Bronchial epithelial cell (primary cell): ENCODE measurements at regions not wholly inside any gene's neighbourhood (a gene's known extent, or its start where the extent isn't known, plus 50 kb on each side); places are given as distances from the start of the nearest gene placed in this dataset.

ENCODE experiments used
- DNase-seq: peaks from one replicate; pipeline ENCODE4 v3.0.0-alpha.2; 2010; ENCODE audit warnings: low read depth
- FAIRE-seq: peaks from 2 replicates; lab custom pipeline; 2011; peaks lifted over from hg19 to GRCh38; lab: Jason Lieb, UNC
- H3K27me3 ChIP-seq: 2 replicates; pipeline ENCODE4 v1.5.1; 2011; ENCODE audit warnings: low read length; ENCODE audit not compliant: control insufficient read depth, insufficient read depth
- H3K36me3 ChIP-seq: 2 replicates; pipeline ENCODE4 v1.5.1; 2011; ENCODE audit warnings: low read length; ENCODE audit not compliant: control insufficient read depth, insufficient read depth
- H3K4me3 ChIP-seq: 2 replicates; pipeline ENCODE4 v1.5.1; 2011; ENCODE audit warnings: mild to moderate bottlenecking, low read depth, low read length, control low read depth
- TF ChIP-seq, protein P1 (sequence below): IDR thresholded peaks from 2 replicates; pipeline ENCODE4 v1.5.1; 2011; ENCODE audit warnings: mild to moderate bottlenecking, moderate library complexity, low read length, control low read depth, inconsistent platforms; ENCODE audit not compliant: insufficient read depth, severe bottlenecking

GRCh38 chr20:6838181-6838826, 70.8 kb downstream of the BMP2 start:
- DNase-seq (peak; percentile 71), FAIRE-seq (no peak)
- Histone ChIP-seq H3K36me3 (no peaks in the 10 kb centered on the region), H3K27me3 (no peaks in the 10 kb centered on the region), H3K4me3 (no peak overlapping the region)
- TF ChIP-seq, protein P1, sequence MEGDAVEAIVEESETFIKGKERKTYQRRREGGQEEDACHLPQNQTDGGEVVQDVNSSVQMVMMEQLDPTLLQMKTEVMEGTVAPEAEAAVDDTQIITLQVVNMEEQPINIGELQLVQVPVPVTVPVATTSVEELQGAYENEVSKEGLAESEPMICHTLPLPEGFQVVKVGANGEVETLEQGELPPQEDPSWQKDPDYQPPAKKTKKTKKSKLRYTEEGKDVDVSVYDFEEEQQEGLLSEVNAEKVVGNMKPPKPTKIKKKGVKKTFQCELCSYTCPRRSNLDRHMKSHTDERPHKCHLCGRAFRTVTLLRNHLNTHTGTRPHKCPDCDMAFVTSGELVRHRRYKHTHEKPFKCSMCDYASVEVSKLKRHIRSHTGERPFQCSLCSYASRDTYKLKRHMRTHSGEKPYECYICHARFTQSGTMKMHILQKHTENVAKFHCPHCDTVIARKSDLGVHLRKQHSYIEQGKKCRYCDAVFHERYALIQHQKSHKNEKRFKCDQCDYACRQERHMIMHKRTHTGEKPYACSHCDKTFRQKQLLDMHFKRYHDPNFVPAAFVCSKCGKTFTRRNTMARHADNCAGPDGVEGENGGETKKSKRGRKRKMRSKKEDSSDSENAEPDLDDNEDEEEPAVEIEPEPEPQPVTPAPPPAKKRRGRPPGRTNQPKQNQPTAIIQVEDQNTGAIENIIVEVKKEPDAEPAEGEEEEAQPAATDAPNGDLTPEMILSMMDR = no peak

DNA sequence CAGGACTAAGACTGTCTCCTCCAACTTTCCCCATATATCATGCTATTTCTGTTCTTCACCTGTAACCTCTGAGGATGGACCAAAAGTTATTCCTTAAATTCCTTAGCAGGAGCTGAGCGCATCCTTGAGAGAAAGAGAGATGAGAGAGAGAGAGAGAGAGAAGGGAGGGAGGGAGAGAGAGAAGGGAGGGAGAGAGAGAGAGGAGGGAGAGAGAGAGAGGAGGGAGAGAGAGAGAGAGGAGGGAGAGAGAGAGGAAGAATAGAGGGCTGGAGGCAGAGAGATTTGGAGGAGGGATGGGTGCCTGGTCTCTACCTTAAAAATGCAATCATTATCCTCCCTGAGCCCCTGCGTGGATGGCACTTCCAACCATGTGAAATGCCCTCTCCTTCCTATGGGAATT, 73.6 kb downstream of the BMP2 start:
- no peak for DNase-seq
- TF ChIP-seq, protein P1 = no peak
- no peaks in the 10 kb centered on the region for H3K27me3 ChIP-seq
- no peak overlapping the region for H3K4me3 ChIP-seq
- no peak for FAIRE-seq
- H3K36me3 ChIP-seq = no peaks in the 10 kb centered on the region

DNA sequence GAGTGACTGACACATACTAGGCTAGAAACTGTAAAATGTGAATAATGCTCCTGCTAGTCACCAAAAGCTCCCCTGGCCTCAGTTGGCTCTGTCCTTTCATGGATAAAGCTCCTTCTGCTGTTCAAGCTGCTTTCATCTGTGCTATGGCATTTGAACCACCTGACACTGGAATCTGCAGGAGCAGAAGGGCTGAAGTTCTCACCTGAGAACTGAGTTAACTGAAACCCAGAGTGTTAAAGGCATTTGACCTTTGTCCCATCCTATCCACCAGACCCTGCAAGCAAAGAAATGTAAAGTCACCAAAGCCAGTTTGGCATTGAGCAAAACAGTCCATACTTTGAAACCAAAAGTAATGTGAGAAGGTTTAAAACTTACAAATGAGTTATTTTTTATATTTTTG, 77.7 kb downstream of the BMP2 start:
- Histone ChIP-seq H3K27me3 (no peaks in the 10 kb centered on the region), H3K36me3 (no peaks in the 10 kb centered on the region), H3K4me3 (no peak overlapping the region)
- FAIRE-seq (no peak), DNase-seq (no peak)
- TF ChIP-seq, protein P1 = no peak

GRCh38 chr20:6848041-6848440, 80.6 kb downstream of the BMP2 start:
- Histone ChIP-seq H3K36me3 (no peaks in the 10 kb centered on the region), H3K27me3 (no peaks in the 10 kb centered on the region), H3K4me3 (no peak overlapping the region)
- FAIRE-seq (no peak), DNase-seq (no peak)
- TF ChIP-seq, protein P1 = no peak

- DNase-seq = no peak
- no peak for FAIRE-seq
- TF ChIP-seq, protein P1 = no peak
- Histone ChIP-seq H3K36me3 (no peaks in the 10 kb centered on the region), H3K4me3 (no peak overlapping the region), H3K27me3 (no peaks in the 10 kb centered on the region)
These were observed 81.5 kb downstream of the BMP2 start for GRCh38 chr20:6848992-6849391.

DNA sequence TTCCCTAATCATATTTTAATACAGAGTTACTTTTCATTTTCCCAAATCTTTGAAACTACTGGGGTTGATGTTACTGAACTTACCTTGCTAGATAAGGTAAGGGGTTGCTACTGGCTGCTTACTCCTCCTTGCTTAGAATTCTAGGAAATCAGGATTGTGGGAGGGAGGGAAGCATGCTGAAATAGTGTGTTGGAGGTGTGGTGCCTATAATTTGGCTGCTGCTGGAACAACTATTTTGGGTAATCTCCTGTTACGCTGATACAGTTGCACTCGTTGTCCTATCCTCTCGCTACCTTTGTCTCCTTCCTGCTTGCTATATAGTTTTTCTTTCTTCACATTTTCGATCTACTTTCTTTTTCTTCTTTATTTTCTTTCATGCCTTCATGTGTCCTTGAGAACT, 83.7 kb downstream of the BMP2 start:
- DNase-seq = no peak
- FAIRE-seq = no peak
- Histone ChIP-seq H3K27me3 (no peaks in the 10 kb centered on the region), H3K4me3 (no peak overlapping the region), H3K36me3 (no peaks in the 10 kb centered on the region)
- TF ChIP-seq, protein P1 = no peak
